Karpas-422 (cell line): ENCODE measurements at regions not wholly inside any gene's neighbourhood (a gene's known extent, or its start where the extent isn't known, plus 50 kb on each side); places are given as distances from the start of the nearest gene placed in this dataset.

Source experiments
- DNase-seq: peaks from one replicate; pipeline ENCODE4 v3.0.0-alpha.2; 2015
- H2AFZ ChIP-seq: fragments of 200-600 bp; sonication (generic); 2 replicates; pipeline ENCODE4 v1.6.1; 2014; ENCODE audit warnings: antibody characterized with exemption, low read length, mixed read lengths
- H3K27ac ChIP-seq: fragments of 200-600 bp; sonication (generic); 2 replicates; pipeline ENCODE4 v1.5.1; 2014; ENCODE audit warnings: mild to moderate bottlenecking, low read length, moderate library complexity
- H3K27me3 ChIP-seq: fragments of 200-600 bp; sonication (generic); 2 replicates; pipeline ENCODE4 v1.6.1; 2014; ENCODE audit warnings: low read length, mixed read lengths
- H3K36me3 ChIP-seq: fragments of 200-600 bp; sonication (generic); 2 replicates; pipeline ENCODE4 v1.6.1; 2014; ENCODE audit warnings: low read length, mixed read lengths; ENCODE audit not compliant: insufficient read depth
- H3K4me1 ChIP-seq: fragments of 200-600 bp; sonication (generic); 2 replicates; pipeline ENCODE4 v1.6.1; 2014; ENCODE audit warnings: mild to moderate bottlenecking, low read length, mixed read lengths
- H3K4me2 ChIP-seq: fragments of 200-600 bp; sonication (generic); 2 replicates; pipeline ENCODE4 v1.6.1; 2014; ENCODE audit warnings: low read length, low read depth, mild to moderate bottlenecking; ENCODE audit not compliant: poor library complexity, severe bottlenecking
- H3K4me3 ChIP-seq: fragments of 200-600 bp; sonication (generic); 2 replicates; pipeline ENCODE4 v1.5.1; 2014; ENCODE audit warnings: mild to moderate bottlenecking, antibody characterized with exemption, low read length, mixed read lengths
- H3K79me2 ChIP-seq: fragments of 200-600 bp; sonication (generic); 2 replicates; pipeline ENCODE4 v1.6.1; 2014; ENCODE audit warnings: mild to moderate bottlenecking, low read length, mixed read lengths
- H3K9ac ChIP-seq: fragments of 200-600 bp; sonication (generic); 2 replicates; pipeline ENCODE4 v1.6.0; 2014; ENCODE audit warnings: low read length
- H3K9me2 ChIP-seq: fragments of 200-600 bp; sonication (generic), shearing (Covaris generic); replicated peaks from 2 replicates; pipeline ENCODE4 v1.6.0; 2014; ENCODE audit warnings: mild to moderate bottlenecking, low read length, moderate library complexity; ENCODE audit not compliant: insufficient read depth
- H3K9me3 ChIP-seq: fragments of 300-700, 200-600 bp; sonication (generic); 2 replicates; pipeline ENCODE4 v1.6.1; 2014; ENCODE audit warnings: low read length, mixed read lengths
- H4K20me1 ChIP-seq: fragments of 200-600 bp; sonication (generic); 2 replicates; pipeline ENCODE4 v1.6.1; 2014; ENCODE audit warnings: mild to moderate bottlenecking, antibody characterized with exemption, low read length, low read depth; ENCODE audit not compliant: insufficient read depth

GRCh38 chr1:50358962-50359361, 64.3 kb downstream of the DMRTA2 start:
- Histone ChIP-seq H3K9me2 (no peaks in the 10 kb centered on the region), H3K4me2 (no peak overlapping the region), H3K9me3 (no peaks in the 10 kb centered on the region), H3K27ac (no peak overlapping the region), H4K20me1 (no peaks in the 10 kb centered on the region), H3K4me1 (no peaks in the 10 kb centered on the region), H3K36me3 (no peaks in the 10 kb centered on the region), H3K4me3 (no peak overlapping the region), H3K79me2 (no peaks in the 10 kb centered on the region), H2AFZ (no peak overlapping the region), H3K9ac (no peak overlapping the region), H3K27me3 (no peaks in the 10 kb centered on the region)
- DNase-seq, result no peak

- no peak overlapping the region for H2AFZ ChIP-seq
- no peak overlapping the region for H3K9ac ChIP-seq
- H3K4me1 ChIP-seq, result no peaks in the 10 kb centered on the region
- H3K36me3 ChIP-seq, result no peaks in the 10 kb centered on the region
- no peak overlapping the region for H3K4me2 ChIP-seq
- H3K27ac ChIP-seq, result no peak overlapping the region
- H3K4me3 ChIP-seq, result no peak overlapping the region
- no peaks in the 10 kb centered on the region for H3K9me3 ChIP-seq
- H4K20me1 ChIP-seq, result no peaks in the 10 kb centered on the region
- DNase-seq, result no peak
- no peaks in the 10 kb centered on the region for H3K27me3 ChIP-seq
- H3K9me2 ChIP-seq, result no peaks in the 10 kb centered on the region
- no peaks in the 10 kb centered on the region for H3K79me2 ChIP-seq
Observed at GRCh38 chr1:50357186-50357585, 66.1 kb downstream of the DMRTA2 start.

GRCh38 chr1:50354813-50355212, 68.4 kb downstream of the DMRTA2 start:
- no peaks in the 10 kb centered on the region for H3K27me3 ChIP-seq
- no peak overlapping the region for H3K9ac ChIP-seq
- H3K4me3 ChIP-seq, result no peak overlapping the region
- no peaks in the 10 kb centered on the region for H3K9me2 ChIP-seq
- H3K79me2 ChIP-seq, result no peaks in the 10 kb centered on the region
- no peak overlapping the region for H3K4me2 ChIP-seq
- no peak overlapping the region for H2AFZ ChIP-seq
- no peaks in the 10 kb centered on the region for H4K20me1 ChIP-seq
- peaks cover under 1% of the 10 kb centered on the region; the same call in 1 of the 2 replicates for H3K4me1 ChIP-seq
- no peak for DNase-seq
- H3K9me3 ChIP-seq, result no peaks in the 10 kb centered on the region
- no peaks in the 10 kb centered on the region for H3K36me3 ChIP-seq
- H3K27ac ChIP-seq, result no peak overlapping the region

- no peaks in the 10 kb centered on the region for H3K27me3 ChIP-seq
- H2AFZ ChIP-seq, result no peak overlapping the region
- no peak overlapping the region for H3K9ac ChIP-seq
- peaks cover 3% of the 10 kb centered on the region; the same call in 1 of the 2 replicates for H3K4me1 ChIP-seq
- no peak overlapping the region for H3K27ac ChIP-seq
- no peaks in the 10 kb centered on the region for H4K20me1 ChIP-seq
- no peak overlapping the region for H3K4me2 ChIP-seq
- no peaks in the 10 kb centered on the region for H3K9me3 ChIP-seq
- no peaks in the 10 kb centered on the region for H3K79me2 ChIP-seq
- H3K4me3 ChIP-seq, result no peak overlapping the region
- DNase-seq, result no peak
- no peaks in the 10 kb centered on the region for H3K9me2 ChIP-seq
- H3K36me3 ChIP-seq, result no peaks in the 10 kb centered on the region
Observed at GRCh38 chr1:50352428-50352827, 70.8 kb downstream of the DMRTA2 start.

- H3K9me3 ChIP-seq, result no peaks in the 10 kb centered on the region
- H3K79me2 ChIP-seq, result no peaks in the 10 kb centered on the region
- no peaks in the 10 kb centered on the region for H3K27me3 ChIP-seq
- H3K4me2 ChIP-seq, result no peak overlapping the region
- DNase-seq, result no peak
- H3K9me2 ChIP-seq, result no peaks in the 10 kb centered on the region
- peaks cover 3% of the 10 kb centered on the region; the same call in 1 of the 2 replicates for H3K4me1 ChIP-seq
- no peaks in the 10 kb centered on the region for H3K36me3 ChIP-seq
- no peak overlapping the region for H2AFZ ChIP-seq
- H3K27ac ChIP-seq, result no peak overlapping the region
- no peak overlapping the region for H3K9ac ChIP-seq
- H4K20me1 ChIP-seq, result no peaks in the 10 kb centered on the region
- H3K4me3 ChIP-seq, result no peak overlapping the region
Observed at GRCh38 chr1:50350868-50351267, 72.4 kb downstream of the DMRTA2 start.

- Histone ChIP-seq H3K27ac (no peak overlapping the region), H4K20me1 (no peaks in the 10 kb centered on the region), H3K9ac (no peak overlapping the region), H3K4me2 (no peak overlapping the region), H3K9me2 (no peaks in the 10 kb centered on the region), H3K4me3 (no peak overlapping the region), H2AFZ (no peak overlapping the region), H3K79me2 (no peaks in the 10 kb centered on the region), H3K36me3 (no peaks in the 10 kb centered on the region), H3K4me1 (peaks cover 3% of the 10 kb centered on the region; the same call in 1 of the 2 replicates), H3K9me3 (no peaks in the 10 kb centered on the region), H3K27me3 (no peaks in the 10 kb centered on the region)
- no peak for DNase-seq
Observed at GRCh38 chr1:50350421-50350820, 72.8 kb downstream of the DMRTA2 start.

- H3K27me3 ChIP-seq, result no peaks in the 10 kb centered on the region
- H2AFZ ChIP-seq, result no peak overlapping the region
- H3K9ac ChIP-seq, result no peak overlapping the region
- no peaks in the 10 kb centered on the region for H3K79me2 ChIP-seq
- H3K4me2 ChIP-seq, result no peak overlapping the region
- peaks cover 3% of the 10 kb centered on the region; the same call in 1 of the 2 replicates for H3K4me1 ChIP-seq
- H3K36me3 ChIP-seq, result no peaks in the 10 kb centered on the region
- H3K9me2 ChIP-seq, result no peaks in the 10 kb centered on the region
- DNase-seq, result no peak
- no peaks in the 10 kb centered on the region for H4K20me1 ChIP-seq
- H3K4me3 ChIP-seq, result no peak overlapping the region
- no peak overlapping the region for H3K27ac ChIP-seq
- H3K9me3 ChIP-seq, result no peaks in the 10 kb centered on the region
Observed at GRCh38 chr1:50349242-50349565, 74.0 kb downstream of the DMRTA2 start.

- Histone ChIP-seq H3K36me3 (no peaks in the 10 kb centered on the region), H3K4me3 (no peak overlapping the region), H3K27me3 (no peaks in the 10 kb centered on the region), H3K9ac (no peak overlapping the region), H3K4me2 (no peak overlapping the region), H2AFZ (no peak overlapping the region), H3K27ac (no peak overlapping the region), H3K9me3 (no peaks in the 10 kb centered on the region), H3K4me1 (peaks cover 3% of the 10 kb centered on the region; the same call in 1 of the 2 replicates), H3K79me2 (no peaks in the 10 kb centered on the region), H3K9me2 (no peaks in the 10 kb centered on the region), H4K20me1 (no peaks in the 10 kb centered on the region)
- peak; percentile 91 for DNase-seq
Observed at GRCh38 chr1:50348449-50349241, 74.6 kb downstream of the DMRTA2 start.
